ENCODE measurements at regions not wholly inside any gene's neighbourhood (a gene's known extent, or its start where the extent isn't known, plus 50 kb on each side); places are given as distances from the start of the nearest gene placed in this dataset.

- no peak for TF ChIP-seq ZNF274 (IDR thresholded peaks at IDR 0.05; ENCODE audit: low read depth, low read length)
- TF ChIP-seq YY1 (IDR thresholded peaks at IDR 0.05; ENCODE audit: insufficient read depth, insufficient read length) = no peak
- TF ChIP-seq SUZ12 (IDR thresholded peaks at IDR 0.05; ENCODE audit: extremely low read depth, insufficient read depth, insufficient read length) = no peak
- H3K9me3 ChIP-seq (ENCODE audit: insufficient read depth, low read length) = peaks cover 13% of the 10 kb centered on the region
- no peak for DNase-seq (ENCODE audit: low read depth, low spot score)
- no peak overlapping the region for H3K9ac ChIP-seq (ENCODE audit: insufficient read length, low read depth)
- H3K4me1 ChIP-seq (ENCODE audit: insufficient read depth, insufficient read length) = peaks cover 3% of the 10 kb centered on the region
- no peak overlapping the region for H3K4me3 ChIP-seq (ENCODE audit: insufficient read length, low read depth)
- no peaks in the 10 kb centered on the region for H3K36me3 ChIP-seq (ENCODE audit: insufficient read depth, insufficient read length, low read length)
- H3K27me3 ChIP-seq (ENCODE audit: insufficient read depth, insufficient read length) = no peaks in the 10 kb centered on the region
Measured at GRCh38 chr14:55930016-55930784, 188.0 kb upstream of the PELI2 start.

GRCh38 chr14:55936691-55937090 lies 181.5 kb upstream of the PELI2 start:
- Histone ChIP-seq H3K9me3 (ENCODE audit: insufficient read depth, low read length) (peaks cover 26% of the 10 kb centered on the region), H3K9ac (ENCODE audit: insufficient read length, low read depth) (no peak overlapping the region), H3K27me3 (ENCODE audit: insufficient read depth, insufficient read length) (no peaks in the 10 kb centered on the region), H3K4me3 (ENCODE audit: insufficient read length, low read depth) (no peak overlapping the region), H3K4me1 (ENCODE audit: insufficient read depth, insufficient read length) (no peaks in the 10 kb centered on the region), H3K36me3 (ENCODE audit: insufficient read depth, insufficient read length, low read length) (no peaks in the 10 kb centered on the region)
- no peak for TF ChIP-seq SUZ12 (IDR thresholded peaks at IDR 0.05; ENCODE audit: extremely low read depth, insufficient read depth, insufficient read length)
- no peak for TF ChIP-seq ZNF274 (IDR thresholded peaks at IDR 0.05; ENCODE audit: low read depth, low read length)
- no peak for TF ChIP-seq YY1 (IDR thresholded peaks at IDR 0.05; ENCODE audit: insufficient read depth, insufficient read length)
- peak; percentile 44 for DNase-seq (ENCODE audit: low read depth, low spot score)

- no peak overlapping the region for H3K4me3 ChIP-seq (ENCODE audit: insufficient read length, low read depth)
- TF ChIP-seq SUZ12 (IDR thresholded peaks at IDR 0.05; ENCODE audit: extremely low read depth, insufficient read depth, insufficient read length) (no peak), ZNF274 (IDR thresholded peaks at IDR 0.05; ENCODE audit: low read depth, low read length) (no peak), YY1 (IDR thresholded peaks at IDR 0.05; ENCODE audit: insufficient read depth, insufficient read length) (no peak)
- peaks cover 23% of the 10 kb centered on the region for H3K9me3 ChIP-seq (ENCODE audit: insufficient read depth, low read length)
- no peaks in the 10 kb centered on the region for H3K27me3 ChIP-seq (ENCODE audit: insufficient read depth, insufficient read length)
- no peak for DNase-seq (ENCODE audit: low read depth, low spot score)
- no peaks in the 10 kb centered on the region for H3K4me1 ChIP-seq (ENCODE audit: insufficient read depth, insufficient read length)
- H3K36me3 ChIP-seq (ENCODE audit: insufficient read depth, insufficient read length, low read length) = no peaks in the 10 kb centered on the region
- no peak overlapping the region for H3K9ac ChIP-seq (ENCODE audit: insufficient read length, low read depth)
Measured at GRCh38 chr14:55938249-55938791, 179.9 kb upstream of the PELI2 start.

- TF ChIP-seq YY1 (IDR thresholded peaks at IDR 0.05; ENCODE audit: insufficient read depth, insufficient read length) = no peak
- no peak for TF ChIP-seq ZNF274 (IDR thresholded peaks at IDR 0.05; ENCODE audit: low read depth, low read length)
- no peak for TF ChIP-seq SUZ12 (IDR thresholded peaks at IDR 0.05; ENCODE audit: extremely low read depth, insufficient read depth, insufficient read length)
- no peak overlapping the region for H3K9ac ChIP-seq (ENCODE audit: insufficient read length, low read depth)
Measured at GRCh38 chr14:55942076-55942654, 176.0 kb upstream of the PELI2 start.

GRCh38 chr14:55942826-55943225 lies 175.4 kb upstream of the PELI2 start:
- TF ChIP-seq ZNF274 (IDR thresholded peaks at IDR 0.05; ENCODE audit: low read depth, low read length) = no peak
- TF ChIP-seq SUZ12 (IDR thresholded peaks at IDR 0.05; ENCODE audit: extremely low read depth, insufficient read depth, insufficient read length) = no peak
- TF ChIP-seq YY1 (IDR thresholded peaks at IDR 0.05; ENCODE audit: insufficient read depth, insufficient read length) = no peak
- H3K4me1 ChIP-seq (ENCODE audit: insufficient read depth, insufficient read length) = no peaks in the 10 kb centered on the region
- DNase-seq (ENCODE audit: low read depth, low spot score) = no peak

More at GRCh38 chr14:55942076-55942654, 176.0 kb upstream of the PELI2 start:
- no peak for DNase-seq (ENCODE audit: low read depth, low spot score)
- H3K4me1 ChIP-seq (ENCODE audit: insufficient read depth, insufficient read length) = no peaks in the 10 kb centered on the region
- H3K4me3 ChIP-seq (ENCODE audit: insufficient read length, low read depth) = no peak overlapping the region
- H3K9me3 ChIP-seq (ENCODE audit: insufficient read depth, low read length) = peaks cover 13% of the 10 kb centered on the region; the same call in 1 of the 2 replicates
- H3K36me3 ChIP-seq (ENCODE audit: insufficient read depth, insufficient read length, low read length) = no peaks in the 10 kb centered on the region
- H3K27me3 ChIP-seq (ENCODE audit: insufficient read depth, insufficient read length) = no peaks in the 10 kb centered on the region

GRCh38 chr14:55944757-55945156 lies 173.5 kb upstream of the PELI2 start:
- H3K9me3 ChIP-seq (ENCODE audit: insufficient read depth, low read length) = peaks cover 5% of the 10 kb centered on the region; the same call in 1 of the 2 replicates
- no peaks in the 10 kb centered on the region for H3K4me1 ChIP-seq (ENCODE audit: insufficient read depth, insufficient read length)

More at GRCh38 chr14:55942826-55943225, 175.4 kb upstream of the PELI2 start:
- Histone ChIP-seq H3K9me3 (ENCODE audit: insufficient read depth, low read length) (peaks cover 13% of the 10 kb centered on the region; the same call in 1 of the 2 replicates), H3K4me3 (ENCODE audit: insufficient read length, low read depth) (no peak overlapping the region), H3K9ac (ENCODE audit: insufficient read length, low read depth) (no peak overlapping the region), H3K36me3 (ENCODE audit: insufficient read depth, insufficient read length, low read length) (no peaks in the 10 kb centered on the region), H3K27me3 (ENCODE audit: insufficient read depth, insufficient read length) (no peaks in the 10 kb centered on the region)

GRCh38 chr14:55946231-55946630 lies 172.0 kb upstream of the PELI2 start:
- Histone ChIP-seq H3K4me1 (ENCODE audit: insufficient read depth, insufficient read length) (no peaks in the 10 kb centered on the region), H3K27me3 (ENCODE audit: insufficient read depth, insufficient read length) (no peaks in the 10 kb centered on the region), H3K9me3 (ENCODE audit: insufficient read depth, low read length) (no peaks in the 10 kb centered on the region), H3K9ac (ENCODE audit: insufficient read length, low read depth) (no peak overlapping the region), H3K4me3 (ENCODE audit: insufficient read length, low read depth) (no peak overlapping the region), H3K36me3 (ENCODE audit: insufficient read depth, insufficient read length, low read length) (no peaks in the 10 kb centered on the region)
- TF ChIP-seq YY1 (IDR thresholded peaks at IDR 0.05; ENCODE audit: insufficient read depth, insufficient read length) (no peak), ZNF274 (IDR thresholded peaks at IDR 0.05; ENCODE audit: low read depth, low read length) (no peak), SUZ12 (IDR thresholded peaks at IDR 0.05; ENCODE audit: extremely low read depth, insufficient read depth, insufficient read length) (no peak)
- DNase-seq (ENCODE audit: low read depth, low spot score) = no peak

More at GRCh38 chr14:55944757-55945156, 173.5 kb upstream of the PELI2 start:
- TF ChIP-seq SUZ12 (IDR thresholded peaks at IDR 0.05; ENCODE audit: extremely low read depth, insufficient read depth, insufficient read length) = no peak
- TF ChIP-seq ZNF274 (IDR thresholded peaks at IDR 0.05; ENCODE audit: low read depth, low read length) = no peak
- TF ChIP-seq YY1 (IDR thresholded peaks at IDR 0.05; ENCODE audit: insufficient read depth, insufficient read length) = no peak
- no peak overlapping the region for H3K4me3 ChIP-seq (ENCODE audit: insufficient read length, low read depth)
- H3K36me3 ChIP-seq (ENCODE audit: insufficient read depth, insufficient read length, low read length) = no peaks in the 10 kb centered on the region
- H3K9ac ChIP-seq (ENCODE audit: insufficient read length, low read depth) = no peak overlapping the region
- H3K27me3 ChIP-seq (ENCODE audit: insufficient read depth, insufficient read length) = no peaks in the 10 kb centered on the region
- DNase-seq (ENCODE audit: low read depth, low spot score) = no peak
